Fibroblast of the aortic adventitia (primary cell): ENCODE measurements at regions not wholly inside any gene's neighbourhood (a gene's known extent, or its start where the extent isn't known, plus 50 kb on each side); places are given as distances from the start of the nearest gene placed in this dataset.

Experiments used
- DNase-seq: peaks from one replicate; pipeline ENCODE4 v3.0.0-alpha.2; 2010; ENCODE audit warnings: low read depth
- H3K4me3 ChIP-seq: 2 replicates; pipeline ENCODE4 v1.5.1; 2011; ENCODE audit warnings: low read depth, mild to moderate bottlenecking, control low read depth, low read length, moderate library complexity
- TF ChIP-seq, protein P1 (sequence below): IDR thresholded peaks from 2 replicates; pipeline ENCODE4 v1.5.1; 2011; ENCODE audit warnings: mild to moderate bottlenecking, low read length, control low read depth, inconsistent platforms; ENCODE audit not compliant: insufficient read depth

DNA sequence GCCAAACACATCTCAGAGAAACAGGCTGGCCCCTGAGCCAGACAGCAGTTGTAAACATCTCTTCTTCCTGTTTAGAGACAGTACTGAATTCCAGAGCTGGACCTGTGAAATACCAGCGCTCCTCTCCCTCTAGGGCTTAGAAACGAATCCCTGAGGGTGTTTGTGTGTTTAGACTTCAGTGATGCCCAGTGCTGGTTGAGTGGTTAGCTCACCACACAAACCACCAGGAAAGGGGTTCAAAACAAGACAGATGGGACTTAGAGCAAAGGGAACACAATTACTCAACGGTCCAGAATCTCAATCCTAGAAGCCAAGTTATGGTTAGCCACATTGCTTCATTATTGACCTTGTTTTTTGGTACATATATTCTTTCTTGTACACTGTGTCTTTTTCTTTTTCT is 108.7 kb upstream of the TMEM170B start:
- H3K4me3 ChIP-seq, result no peak overlapping the region
- TF ChIP-seq, protein P1, sequence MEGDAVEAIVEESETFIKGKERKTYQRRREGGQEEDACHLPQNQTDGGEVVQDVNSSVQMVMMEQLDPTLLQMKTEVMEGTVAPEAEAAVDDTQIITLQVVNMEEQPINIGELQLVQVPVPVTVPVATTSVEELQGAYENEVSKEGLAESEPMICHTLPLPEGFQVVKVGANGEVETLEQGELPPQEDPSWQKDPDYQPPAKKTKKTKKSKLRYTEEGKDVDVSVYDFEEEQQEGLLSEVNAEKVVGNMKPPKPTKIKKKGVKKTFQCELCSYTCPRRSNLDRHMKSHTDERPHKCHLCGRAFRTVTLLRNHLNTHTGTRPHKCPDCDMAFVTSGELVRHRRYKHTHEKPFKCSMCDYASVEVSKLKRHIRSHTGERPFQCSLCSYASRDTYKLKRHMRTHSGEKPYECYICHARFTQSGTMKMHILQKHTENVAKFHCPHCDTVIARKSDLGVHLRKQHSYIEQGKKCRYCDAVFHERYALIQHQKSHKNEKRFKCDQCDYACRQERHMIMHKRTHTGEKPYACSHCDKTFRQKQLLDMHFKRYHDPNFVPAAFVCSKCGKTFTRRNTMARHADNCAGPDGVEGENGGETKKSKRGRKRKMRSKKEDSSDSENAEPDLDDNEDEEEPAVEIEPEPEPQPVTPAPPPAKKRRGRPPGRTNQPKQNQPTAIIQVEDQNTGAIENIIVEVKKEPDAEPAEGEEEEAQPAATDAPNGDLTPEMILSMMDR, result no peak
- DNase-seq, result no peak

DNA sequence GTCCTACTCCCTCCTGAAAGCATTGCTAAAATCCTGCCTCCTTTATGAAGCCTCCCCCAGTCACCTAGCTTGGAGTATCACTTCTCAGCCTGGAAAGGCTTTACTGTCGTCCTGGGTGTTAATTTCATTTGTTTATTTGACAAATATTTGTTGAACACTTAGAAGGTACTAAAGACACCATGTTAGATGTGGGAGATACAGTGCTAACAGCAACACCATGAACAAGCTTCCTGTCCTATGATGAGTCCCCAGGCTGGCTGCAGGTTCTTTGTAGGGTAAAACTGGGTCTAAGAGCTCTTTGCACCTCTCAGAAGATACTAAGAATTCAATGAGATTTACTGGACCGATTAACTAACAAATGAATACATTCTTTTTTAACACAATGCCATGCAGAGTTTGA is 109.2 kb upstream of the TMEM170B start:
- TF ChIP-seq, protein P1, result no peak
- H3K4me3 ChIP-seq, result no peak overlapping the region
- DNase-seq, result no peak

DNA sequence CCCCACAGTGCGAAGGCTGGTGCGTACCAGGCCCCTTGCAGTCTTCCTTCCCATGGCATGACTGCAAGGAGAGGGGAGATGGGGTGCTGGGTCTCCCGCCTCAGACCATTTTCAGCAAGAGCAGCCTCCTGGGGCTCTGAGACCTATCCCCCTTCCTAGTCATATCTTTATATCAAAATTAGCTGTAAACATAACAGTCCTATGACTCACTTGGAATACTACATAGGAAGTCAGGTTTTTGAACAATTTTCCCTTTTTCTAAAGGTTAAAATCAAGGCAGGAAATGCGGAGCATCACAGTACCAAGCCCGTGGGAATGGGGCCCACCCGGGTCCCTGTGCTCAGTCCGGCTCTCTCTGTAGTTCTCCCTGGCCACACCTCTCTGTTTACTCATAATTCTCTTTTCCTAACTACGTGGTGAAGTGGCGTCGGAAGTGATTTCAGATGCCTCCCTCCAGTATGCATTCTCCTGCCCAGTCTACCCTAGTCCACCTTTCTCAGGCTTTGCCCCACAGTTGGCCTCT is 109.8 kb upstream of the TMEM170B start:
- no peak for DNase-seq
- H3K4me3 ChIP-seq, result no peak overlapping the region
- TF ChIP-seq, protein P1, result no peak

DNA sequence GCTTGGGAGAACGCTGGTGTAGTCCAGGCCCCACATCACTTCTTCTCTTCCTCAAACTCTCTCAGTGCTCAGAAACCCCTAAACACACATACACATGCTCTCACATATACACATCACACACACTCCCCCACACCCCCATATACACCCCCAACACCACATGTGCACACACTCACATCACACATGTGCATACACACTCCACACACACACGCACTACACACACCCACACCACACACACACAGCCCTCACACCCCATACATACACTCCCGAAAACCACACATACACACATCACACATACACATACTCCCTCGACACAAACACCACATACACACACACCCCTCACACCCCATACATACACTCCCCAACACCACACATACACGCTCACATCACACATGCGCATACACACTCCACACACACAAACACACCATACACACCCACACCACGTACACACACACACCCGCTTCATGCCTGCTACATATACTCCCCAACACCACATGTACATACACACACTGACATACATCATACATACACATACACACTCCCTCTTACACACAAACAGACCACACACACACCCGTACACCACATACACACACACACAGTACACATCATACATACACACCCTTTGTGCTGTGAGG is 110.3 kb upstream of the TMEM170B start:
- H3K4me3 ChIP-seq, result no peak overlapping the region
- no peak for DNase-seq
- TF ChIP-seq, protein P1, result no peak

DNA sequence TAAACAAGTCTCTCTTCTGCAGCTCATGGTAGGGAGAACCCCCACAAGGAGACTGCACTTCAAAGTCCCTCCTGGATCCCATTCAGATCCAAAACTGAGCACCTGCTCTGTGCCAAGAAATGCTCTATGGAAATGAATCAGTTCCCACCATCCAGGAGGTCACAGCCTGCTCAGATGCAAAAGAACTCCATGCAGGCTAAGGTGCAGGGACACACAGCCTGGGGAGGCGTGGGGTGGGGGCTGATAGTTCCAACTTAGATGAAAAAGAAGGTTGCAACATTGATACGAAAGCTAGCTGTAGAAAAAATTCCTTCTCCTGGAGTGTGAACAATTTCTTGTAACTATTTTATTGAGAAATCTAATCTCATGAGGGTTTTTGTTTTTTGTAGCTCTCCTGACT is 111.0 kb upstream of the TMEM170B start:
- no peak overlapping the region for H3K4me3 ChIP-seq
- TF ChIP-seq, protein P1, result no peak
- DNase-seq, result no peak

DNA sequence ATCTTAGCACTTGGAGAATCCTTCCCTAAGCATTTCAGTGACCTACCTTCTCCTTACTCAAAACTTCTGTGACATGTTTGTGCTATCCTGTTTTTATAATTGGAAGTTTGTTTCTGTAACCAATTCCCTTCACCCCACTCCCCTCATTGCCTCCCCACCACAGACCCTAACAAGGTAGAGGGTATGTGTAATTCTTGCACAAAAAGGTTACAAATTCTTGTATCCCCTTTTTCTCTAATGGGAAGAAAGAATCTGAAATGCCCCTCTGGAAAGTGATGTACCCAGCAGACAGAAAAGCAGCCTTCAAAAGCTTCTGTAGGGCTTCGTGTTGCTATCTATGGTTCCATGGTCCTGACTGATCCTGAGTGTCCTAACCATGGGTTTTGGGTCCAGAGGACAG is 111.7 kb upstream of the TMEM170B start:
- no peak for DNase-seq

More for the DNA sequence above, 111.7 kb upstream of the TMEM170B start:
- no peak overlapping the region for H3K4me3 ChIP-seq
- TF ChIP-seq, protein P1, result no peak
